SW480 (cell line): ENCODE measurements at regions not wholly inside any gene's neighbourhood (a gene's known extent, or its start where the extent isn't known, plus 50 kb on each side); places are given as distances from the start of the nearest gene placed in this dataset.
"Not testable (repeated sequence)": the region's sequence is repeated elsewhere in the genome, so short reads cannot be mapped to it uniquely, and the experiment has no call there.

ENCODE experiments used
- DNase-seq: peaks from one replicate; pipeline ENCODE4 v3.0.0-alpha.2; 2016; ENCODE audit warnings: low spot score

DNA sequence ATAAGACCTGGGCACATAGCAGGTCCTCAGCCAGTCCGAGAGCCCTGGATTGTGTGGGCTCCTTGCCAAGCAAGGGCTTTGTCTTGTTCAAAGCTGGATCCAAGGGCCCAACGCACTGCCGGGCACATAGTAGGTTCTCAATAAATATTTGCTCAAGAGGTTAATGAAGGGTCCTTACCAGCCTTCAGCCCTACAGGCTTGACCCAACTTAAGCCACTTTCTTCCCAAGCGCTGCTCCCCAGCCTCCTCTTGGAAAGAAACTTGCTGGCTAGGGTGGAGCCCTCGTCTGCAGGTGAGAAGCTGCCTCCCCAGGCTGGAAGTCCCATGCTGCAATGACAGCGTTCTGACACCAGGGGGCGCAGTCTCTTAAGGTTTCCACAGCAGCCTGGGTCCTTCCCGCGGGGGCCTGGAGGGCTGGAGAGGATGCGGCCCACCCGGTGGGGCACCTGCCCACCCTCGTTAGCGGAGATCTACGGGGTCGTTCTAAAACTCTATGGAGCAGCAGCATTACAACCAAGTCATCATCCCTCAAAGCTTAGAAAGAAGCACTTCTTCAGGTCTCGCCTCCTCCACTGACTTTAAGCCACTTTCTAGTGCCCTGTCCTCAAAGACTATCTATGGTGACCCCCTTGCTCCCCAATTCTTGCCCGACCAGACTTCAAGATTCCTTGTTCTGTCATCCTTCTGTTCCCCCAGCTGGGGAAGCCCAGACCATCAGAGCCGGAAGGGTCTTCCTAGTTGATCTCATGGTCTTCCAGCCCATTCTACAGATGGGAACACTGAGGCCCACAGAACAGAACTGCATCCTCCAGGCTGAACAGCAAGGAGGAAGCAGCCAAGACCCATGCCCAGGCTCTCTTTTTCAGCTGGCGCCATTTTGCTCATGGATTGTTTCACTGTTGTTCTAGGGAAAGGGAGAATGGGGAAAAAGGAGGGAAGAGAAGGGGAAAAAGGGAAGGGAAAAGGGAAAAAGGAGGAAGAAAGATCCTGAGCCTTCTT, 115.4 kb downstream of the LHX2 start:
- peak; percentile 53 for DNase-seq

DNA sequence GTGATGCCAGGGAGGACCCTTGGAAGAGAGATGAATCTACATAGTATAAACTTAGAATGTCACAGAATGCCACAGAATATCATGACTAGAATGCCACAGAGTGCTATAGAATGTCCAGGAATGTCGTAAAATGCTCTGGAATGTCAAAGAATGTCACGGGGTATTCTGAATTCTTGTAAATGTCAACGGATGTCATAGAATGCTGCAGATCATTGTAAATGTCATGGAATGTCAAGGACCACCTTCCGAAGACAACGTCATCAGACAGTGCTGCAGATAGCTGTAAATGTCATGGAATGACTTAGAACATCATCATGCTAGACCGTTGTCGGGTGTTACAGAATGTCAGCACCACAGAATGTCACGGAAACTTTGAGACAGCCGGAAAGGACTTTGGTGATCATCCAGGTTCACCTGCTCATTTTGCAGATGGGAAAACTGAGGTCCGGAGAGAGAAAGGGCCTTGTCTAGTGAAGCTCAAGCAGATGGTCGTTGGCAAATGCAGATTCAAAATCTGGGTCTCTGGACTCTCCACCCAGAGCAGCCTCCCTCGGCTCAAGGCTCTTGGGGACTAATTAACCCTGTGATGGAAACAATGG, 117.1 kb downstream of the LHX2 start:
- DNase-seq, result no peak

DNA sequence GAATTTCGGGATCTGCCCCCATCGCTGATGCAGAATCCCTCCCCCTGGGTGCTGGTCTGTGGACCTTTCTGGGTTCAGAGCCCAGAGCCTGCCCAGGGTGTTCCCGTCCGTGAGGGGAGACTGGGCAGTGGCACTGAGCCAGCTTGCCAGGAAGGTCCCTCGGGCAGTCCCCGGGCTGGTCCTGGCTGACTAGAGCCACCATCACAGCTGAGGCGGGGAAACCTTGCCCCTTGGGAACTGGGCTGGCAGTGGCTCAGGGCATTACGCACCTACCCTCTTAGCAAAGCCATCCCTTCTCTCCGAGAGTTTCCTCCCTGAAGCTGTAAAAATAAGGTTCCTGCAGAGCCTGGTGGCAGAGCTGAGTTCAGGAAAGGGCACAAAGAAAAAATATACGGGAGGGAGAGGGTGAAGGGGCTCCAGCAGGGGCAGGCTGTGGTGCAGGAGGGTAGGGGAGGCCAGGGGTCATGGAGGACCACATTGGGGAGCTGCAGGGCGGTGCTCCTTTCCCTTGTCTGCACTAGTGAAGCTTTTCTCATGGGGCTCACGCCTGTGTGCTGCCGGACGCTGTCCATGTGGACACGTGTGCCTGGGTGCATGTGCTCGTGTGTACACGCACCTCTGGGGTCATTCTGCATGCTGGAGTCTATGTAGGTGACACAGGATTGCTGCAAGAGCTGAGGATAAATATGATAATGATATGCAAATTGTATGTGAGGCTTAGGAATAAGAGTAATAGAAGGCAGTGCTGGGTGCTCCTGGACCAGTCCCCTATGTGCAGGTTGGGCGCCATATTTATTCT, 118.9 kb downstream of the LHX2 start:
- DNase-seq, result no peak

DNA sequence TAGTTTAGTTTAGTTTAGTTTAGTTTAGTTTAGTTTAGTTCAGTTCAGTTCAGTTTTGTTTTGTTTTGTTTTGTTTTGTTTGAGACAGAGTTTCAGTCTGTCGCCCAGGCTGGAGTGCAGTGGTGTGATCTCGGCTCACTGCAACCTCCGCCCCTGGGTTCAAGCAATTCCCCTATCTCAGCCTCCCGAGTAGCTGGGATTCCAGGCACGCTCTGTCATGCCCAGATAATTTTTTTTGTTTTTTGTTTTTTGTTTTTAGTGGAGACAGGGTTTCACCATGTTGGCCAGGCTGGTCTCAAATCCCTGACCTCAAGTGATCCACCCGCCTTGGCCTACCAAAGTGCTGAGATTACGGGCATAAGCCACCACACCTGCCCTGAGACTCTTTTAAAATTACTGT, 120.0 kb downstream of the LHX2 start:
- not testable (repeated sequence) for DNase-seq

DNA sequence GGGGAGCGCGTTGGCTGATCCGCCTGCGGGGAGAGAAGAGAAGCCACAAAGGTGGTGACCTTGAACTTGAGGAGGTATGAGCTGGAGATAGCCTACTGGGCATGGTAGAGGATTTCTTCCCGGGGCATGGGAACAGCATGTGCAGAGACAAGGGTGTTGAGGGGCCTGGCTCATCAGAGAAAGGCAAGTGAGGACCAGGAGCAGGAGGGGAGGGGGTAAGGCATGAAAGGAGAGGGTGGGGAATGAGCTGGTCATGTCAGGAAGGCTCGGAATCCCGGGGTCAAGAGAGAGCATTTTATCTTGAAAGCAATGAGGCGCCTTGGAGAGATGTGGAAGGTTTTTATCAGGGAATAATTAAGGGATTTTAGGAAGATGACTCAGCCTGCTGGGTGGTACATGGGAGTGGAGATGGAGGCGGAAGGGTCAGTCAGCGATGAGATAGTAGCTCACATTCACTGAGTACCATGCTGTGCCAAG, 121.1 kb downstream of the LHX2 start:
- DNase-seq, result no peak

DNA sequence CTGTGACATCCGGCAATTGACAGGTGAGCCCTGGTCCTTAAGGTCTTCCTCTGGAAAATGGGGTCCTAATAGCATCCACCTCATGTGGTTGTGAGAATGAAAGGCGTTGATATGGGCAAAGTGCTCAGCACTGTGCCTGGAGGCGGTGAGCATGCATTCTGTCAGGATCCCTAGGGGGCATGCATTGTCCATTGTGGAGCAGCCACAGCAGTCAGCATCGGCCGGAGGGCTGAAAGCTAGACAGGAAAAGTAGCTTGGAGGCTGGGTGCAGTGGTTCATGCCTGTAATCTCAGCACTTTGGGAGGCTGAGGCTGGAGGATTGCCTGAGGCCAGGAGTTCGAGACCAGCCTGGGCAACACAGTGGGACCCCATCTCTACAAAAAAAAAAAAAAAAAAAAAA, 122.2 kb downstream of the LHX2 start:
- no peak for DNase-seq

DNA sequence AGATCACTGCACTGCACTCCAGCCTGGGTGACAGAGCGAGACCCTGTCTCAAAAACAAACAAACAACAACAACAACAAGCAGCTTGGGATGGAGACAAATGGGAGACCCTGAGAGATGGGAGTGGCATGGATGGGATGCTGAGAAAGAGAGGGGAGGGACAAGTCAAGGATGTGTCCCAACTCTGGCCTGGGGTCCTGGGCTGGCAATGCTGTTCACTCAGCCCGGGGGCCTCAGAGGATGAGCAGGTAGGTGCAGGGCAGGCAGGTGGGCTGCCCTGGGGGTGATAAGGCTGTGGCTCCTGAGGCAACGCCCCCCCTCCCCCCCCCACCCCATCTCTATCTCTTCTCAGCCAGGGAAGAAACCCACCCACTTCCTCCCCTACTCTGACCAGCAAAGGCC, 123.0 kb downstream of the LHX2 start:
- no peak for DNase-seq

DNA sequence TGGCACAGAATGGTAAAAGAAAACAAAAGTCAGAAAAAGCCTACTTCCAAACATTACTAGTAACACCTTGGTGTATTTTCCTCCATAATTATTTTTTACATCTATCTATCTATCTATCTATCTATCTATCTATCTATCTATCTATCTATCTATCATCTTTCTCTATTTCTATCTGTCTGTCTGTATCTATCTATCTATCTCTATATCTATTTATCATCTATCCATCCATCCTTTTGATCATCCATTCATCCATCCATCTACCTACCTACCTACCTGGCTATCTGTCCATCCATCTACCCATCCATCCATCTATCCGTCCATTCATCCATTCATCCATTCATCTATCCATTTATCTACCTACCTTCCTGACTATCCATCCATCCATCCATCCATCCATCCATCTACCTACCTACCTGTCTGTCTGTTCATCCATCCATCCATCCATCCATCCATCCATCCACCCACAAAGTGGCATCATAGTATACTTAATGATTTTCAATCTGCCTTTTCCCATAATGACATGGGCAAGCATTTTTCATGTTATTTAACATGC, 121.9 kb upstream of the NEK6 start:
- no peak for DNase-seq

DNA sequence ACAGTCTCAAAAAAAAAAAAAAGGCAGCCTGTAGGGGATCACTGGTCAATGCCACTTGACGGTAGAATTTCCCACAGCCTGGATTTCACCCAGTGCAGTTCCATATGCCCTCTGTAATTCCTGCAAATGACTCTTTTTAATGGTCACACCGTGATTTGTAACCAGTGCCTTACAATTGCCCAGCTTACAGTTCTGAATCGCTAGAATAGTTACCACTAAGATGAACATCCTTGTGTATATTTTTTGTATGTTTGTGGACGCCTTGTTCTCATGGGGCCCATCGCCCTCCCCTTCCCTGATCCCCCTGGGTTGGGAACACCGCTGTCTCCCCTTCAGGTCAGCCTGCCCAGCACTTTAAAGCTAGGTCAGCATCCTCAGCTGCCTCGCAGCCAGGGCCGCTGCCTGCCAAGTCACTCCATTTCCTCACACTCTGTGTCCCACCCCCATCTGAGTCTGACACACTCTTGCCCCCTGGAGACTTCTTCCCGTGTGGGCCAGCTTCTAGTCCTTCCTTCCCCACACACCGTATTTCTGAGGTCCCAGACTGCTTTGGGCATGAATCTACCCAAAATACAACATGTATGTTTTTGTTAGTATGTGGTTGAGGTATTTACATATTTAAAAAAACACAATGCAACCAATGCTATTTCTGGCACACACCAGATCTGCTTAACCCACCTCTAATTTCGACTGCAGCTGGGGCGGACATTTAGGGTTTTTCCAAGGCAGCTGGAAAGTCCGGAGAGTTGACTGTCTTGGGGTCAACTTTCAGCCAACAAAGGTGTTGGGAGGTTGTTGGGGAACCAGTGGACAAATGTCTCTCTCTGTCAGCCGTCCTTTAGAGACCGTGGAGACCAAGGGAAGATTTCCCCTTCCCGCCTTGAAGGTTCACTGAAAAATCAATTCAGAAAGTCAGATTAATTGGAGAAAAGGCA, 120.5 kb upstream of the NEK6 start:
- DNase-seq, result no peak

DNA sequence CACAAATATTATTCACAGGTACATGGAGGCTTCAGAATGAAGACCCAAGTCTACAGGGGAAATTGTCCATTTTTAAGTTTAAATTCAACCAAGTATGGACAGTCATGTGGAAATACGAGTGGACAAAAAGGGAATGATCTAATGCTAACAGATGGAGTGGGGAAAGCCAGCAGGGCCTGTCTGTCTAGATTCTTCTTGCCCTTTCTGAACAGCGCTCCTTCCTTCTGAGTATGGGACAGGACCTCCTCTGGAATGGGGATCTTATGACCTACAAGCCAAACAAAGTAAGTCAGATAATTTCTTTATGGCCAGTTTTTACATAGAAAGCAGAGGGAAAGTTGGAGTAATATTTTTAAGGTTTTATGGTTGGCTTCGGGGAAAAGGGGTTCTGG, 119.8 kb upstream of the NEK6 start:
- DNase-seq, result no peak

DNA sequence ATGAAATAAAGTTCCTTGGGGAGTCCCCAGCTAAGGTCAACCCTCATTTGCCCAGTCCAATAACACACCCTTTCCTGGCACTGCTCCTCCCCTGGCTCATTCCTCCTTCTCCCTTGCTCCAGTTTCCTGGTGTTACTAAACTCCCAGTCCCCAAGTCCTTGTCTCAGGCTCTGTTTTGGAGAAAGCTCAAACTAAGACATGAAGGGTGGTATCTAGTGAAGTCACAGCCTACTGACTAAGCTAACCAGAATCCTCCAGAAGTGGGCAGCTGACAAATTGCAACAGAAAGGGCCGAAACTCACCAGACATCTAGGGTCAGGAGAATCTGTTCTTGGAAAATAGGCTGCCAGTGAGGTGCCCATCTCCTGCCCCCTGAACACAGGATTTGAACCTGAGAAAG, 118.7 kb upstream of the NEK6 start:
- DNase-seq, result no peak

DNA sequence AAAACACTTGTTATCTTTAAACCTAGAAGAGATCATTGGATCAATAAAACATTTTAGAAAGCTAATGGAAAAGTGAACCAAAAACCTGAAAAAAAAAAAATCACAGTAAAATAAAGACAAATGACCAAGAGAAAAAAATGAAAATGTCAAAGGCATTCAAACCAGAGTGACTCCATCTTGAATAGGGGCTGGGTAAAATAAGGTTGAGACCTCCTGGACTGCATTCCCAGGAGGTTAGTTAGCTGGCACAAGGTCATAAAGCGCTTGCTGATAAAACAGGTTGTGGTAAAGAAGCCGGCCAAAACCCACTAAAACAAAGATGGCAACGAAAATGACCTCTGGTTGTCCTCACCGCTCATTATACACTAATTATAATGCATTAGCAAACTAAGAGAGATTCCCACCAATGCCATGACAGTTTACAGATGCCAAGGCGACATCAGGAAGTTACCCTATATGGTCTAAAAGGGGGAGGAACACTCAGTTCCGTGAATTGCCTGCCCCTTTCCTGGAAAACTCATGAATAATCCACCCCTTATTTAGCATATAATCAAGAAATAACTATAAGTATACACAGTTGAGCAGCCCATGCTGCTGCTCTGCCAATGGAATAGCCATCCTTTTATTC, 116.7 kb upstream of the NEK6 start:
- no peak for DNase-seq

DNA sequence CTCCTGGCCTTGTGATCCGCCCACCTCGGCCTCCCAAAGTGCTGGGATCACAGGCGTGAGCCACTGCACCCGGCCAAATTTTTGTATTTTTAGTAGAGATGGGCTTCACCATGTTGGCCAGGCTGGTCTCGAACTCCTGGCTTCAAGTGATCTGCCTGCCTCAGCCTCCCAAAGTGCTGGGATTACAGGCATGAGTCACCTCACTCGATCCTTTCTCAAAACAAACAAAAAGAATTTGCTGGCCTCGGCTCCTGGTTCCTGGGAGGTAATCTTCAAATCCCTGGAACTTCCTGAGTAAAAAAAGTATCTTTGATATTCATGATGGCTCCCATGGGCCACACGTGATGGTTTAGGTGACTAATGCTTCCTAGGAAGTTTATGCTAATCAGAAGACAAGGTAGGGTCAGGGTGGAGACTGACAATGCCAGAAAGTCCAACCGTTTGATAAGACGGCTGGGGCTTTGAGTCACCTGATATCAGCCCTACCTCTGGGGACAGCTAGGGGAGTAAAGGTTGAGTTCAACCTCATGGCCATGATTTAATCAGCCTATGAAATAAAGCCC, 113.1 kb upstream of the NEK6 start:
- DNase-seq, result peak; percentile 73

DNA sequence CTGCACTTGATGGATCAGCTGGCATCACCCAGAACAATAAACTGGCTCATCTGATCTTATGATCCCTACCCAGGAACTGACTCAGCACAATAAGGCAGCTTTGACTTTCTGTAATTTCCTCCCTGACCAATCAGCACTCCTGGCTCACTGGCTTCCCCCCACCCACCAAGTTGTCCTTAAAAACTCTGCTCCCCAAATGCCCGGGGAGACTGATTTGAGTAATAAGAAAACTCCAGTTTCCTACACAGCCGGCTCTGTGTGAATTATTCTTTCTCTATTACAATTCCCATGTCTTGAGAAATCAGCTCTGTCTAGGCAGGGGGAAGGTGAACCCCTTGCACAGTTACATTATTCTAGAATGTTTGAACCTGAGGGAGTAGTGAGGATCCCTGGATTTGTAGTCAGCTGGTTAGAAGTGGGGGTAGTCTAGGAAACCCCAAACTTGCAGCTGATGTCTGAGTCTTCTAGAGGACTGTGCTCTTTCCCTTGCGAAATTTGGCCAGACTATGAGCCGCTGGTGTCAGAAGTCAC, 111.7 kb upstream of the NEK6 start:
- DNase-seq, result no peak

DNA sequence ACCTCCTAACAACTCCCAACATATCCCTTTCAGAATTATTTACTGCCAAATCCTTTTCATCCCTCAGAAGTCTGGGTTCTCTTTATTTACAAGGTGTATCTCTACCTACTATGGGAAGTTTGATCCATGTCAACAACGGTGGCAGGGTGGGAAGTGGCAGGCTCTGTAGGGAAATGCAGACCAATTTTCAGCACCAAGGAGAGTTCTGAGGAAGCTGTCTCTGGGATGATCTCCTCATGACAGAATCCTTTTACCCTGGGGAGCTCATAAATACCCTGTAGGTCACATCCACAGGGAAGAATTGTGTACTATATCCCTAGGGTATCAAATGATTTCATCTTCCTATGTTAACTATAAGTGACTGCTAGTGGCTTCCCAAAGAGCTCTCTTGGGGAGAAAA, 107.8 kb upstream of the NEK6 start:
- peak; percentile 32 for DNase-seq

DNA sequence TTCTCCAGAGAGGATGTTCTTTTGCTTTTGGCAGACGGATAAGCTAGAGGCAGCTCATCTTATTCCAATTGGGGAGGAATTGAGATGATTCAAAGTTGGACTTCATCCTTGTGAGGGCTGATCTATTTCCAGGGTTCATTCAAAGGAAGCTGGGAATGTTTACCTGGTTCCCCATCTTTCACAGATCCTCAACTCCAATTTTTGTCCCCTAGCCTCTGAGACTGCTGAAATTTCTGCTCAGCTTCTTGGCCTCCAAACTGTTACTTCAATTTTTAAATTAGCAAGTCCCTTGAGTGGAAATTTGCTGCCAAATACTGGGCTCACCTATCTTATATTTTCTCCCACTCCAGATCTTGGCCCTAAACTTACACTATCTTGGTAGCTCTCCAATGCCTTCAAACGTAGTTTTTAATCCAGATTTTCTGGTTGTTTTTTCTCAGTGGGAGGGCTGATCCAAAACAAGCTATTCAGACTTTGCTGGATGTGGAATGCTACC, 93.9 kb upstream of the NEK6 start:
- DNase-seq, result no peak

DNA sequence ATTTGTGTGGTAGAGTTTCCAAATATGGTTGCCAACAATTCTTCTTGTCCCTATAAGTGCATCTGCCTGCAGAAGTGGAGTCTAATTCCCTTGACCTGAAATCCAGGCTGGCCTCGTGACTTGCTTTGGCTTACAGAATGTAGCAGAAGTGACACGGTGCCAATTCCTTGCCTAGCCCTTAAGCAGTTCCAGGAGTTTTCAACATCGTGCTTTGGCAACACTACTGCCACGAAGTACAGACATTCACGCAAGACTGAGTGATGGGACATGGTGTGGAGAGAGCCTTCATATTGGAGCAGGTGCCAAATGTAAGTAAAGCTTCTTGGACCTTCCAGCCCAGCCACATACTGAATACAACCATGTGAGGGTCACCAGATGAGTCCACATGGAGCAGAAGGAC, 92.9 kb upstream of the NEK6 start:
- no peak for DNase-seq

DNA sequence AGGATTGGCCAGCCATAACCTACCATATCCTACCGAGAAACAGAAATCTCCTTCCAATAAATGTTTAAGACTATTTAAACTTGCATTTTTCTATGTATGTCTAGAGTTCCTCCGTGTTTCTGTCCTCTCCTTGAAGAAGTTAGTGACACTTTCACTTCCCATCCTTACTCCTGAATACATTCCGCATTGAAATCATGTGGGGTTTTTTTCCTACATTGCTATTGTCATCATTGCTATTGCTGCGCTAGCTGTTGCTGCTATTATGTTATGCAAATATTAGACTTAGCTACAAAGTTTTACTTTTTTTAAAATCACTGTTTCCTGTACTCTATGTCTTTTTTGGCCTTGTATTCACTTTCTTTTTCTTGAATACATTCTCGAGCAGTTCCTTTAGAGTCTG, 83.3 kb upstream of the NEK6 start:
- DNase-seq, result no peak

DNA sequence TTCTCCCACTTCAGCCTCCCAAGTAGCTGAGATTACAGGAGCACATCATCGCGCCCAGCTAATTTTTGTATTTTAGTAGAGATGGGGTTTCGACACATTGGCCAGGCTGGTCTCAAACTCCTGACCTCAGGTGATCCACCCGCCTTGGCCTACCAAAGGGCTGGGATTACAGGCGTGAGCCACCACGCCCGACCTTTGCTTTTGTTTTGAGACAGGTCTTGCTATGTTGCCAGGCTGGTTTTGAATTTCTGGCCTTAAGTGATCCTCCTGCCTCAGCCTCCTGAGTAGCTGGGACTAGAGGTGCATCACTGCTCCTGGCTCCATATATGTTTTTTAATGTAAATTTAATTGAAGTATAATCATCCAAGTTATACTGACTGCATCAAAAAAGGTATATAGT, 80.2 kb upstream of the NEK6 start:
- DNase-seq, result not testable (repeated sequence)
